HuH-7 (cell line): ENCODE measurements at regions not wholly inside any gene's neighbourhood (a gene's known extent, or its start where the extent isn't known, plus 50 kb on each side); places are given as distances from the start of the nearest gene placed in this dataset.
"Not testable (repeated sequence)": the region's sequence is repeated elsewhere in the genome, so short reads cannot be mapped to it uniquely, and the experiment has no call there.

Experiments
- DNase-seq: peaks from one replicate; pipeline ENCODE4 v3.0.0; 2011; ENCODE audit warnings: low spot score

- no peak for DNase-seq
These were observed 196.5 kb upstream of the SLC7A11 start for GRCh38 chr4:138438608-138439007.

GRCh38 chr4:138437263-138437851 is 195.2 kb upstream of the SLC7A11 start:
- DNase-seq = no peak

GRCh38 chr4:138435733-138436132 is 193.6 kb upstream of the SLC7A11 start:
- not testable (repeated sequence) for DNase-seq

- not testable (repeated sequence) for DNase-seq
These were observed 192.9 kb upstream of the SLC7A11 start for GRCh38 chr4:138435046-138435445.

- no peak for DNase-seq
These were observed 186.5 kb upstream of the SLC7A11 start for GRCh38 chr4:138428611-138429010.

GRCh38 chr4:138426786-138427185 is 184.6 kb upstream of the SLC7A11 start:
- DNase-seq = no peak

- DNase-seq = no peak
These were observed 178.3 kb upstream of the SLC7A11 start for GRCh38 chr4:138420471-138420870.

GRCh38 chr4:138414202-138414601 is 172.1 kb upstream of the SLC7A11 start:
- DNase-seq = no peak

- no peak for DNase-seq
These were observed 171.1 kb upstream of the SLC7A11 start for GRCh38 chr4:138413273-138413672.

- DNase-seq = no peak
These were observed 170.7 kb upstream of the SLC7A11 start for GRCh38 chr4:138412847-138413246.

GRCh38 chr4:138410266-138410665 is 168.1 kb upstream of the SLC7A11 start:
- DNase-seq = no peak

GRCh38 chr4:138409670-138410069 is 167.5 kb upstream of the SLC7A11 start:
- no peak for DNase-seq

GRCh38 chr4:138408758-138409157 is 166.6 kb upstream of the SLC7A11 start:
- no peak for DNase-seq

- DNase-seq = no peak
These were observed 165.2 kb upstream of the SLC7A11 start for GRCh38 chr4:138407329-138407728.

- no peak for DNase-seq
These were observed 164.7 kb upstream of the SLC7A11 start for GRCh38 chr4:138406876-138407275.

GRCh38 chr4:138405934-138406567 is 163.9 kb upstream of the SLC7A11 start:
- DNase-seq = no peak

- DNase-seq = no peak
These were observed 163.3 kb upstream of the SLC7A11 start for GRCh38 chr4:138405466-138405891.

GRCh38 chr4:138404801-138405200 is 162.7 kb upstream of the SLC7A11 start:
- DNase-seq = no peak

- no peak for DNase-seq
These were observed 162.1 kb upstream of the SLC7A11 start for GRCh38 chr4:138404251-138404650.

GRCh38 chr4:138401334-138401733 is 159.2 kb upstream of the SLC7A11 start:
- DNase-seq = no peak

GRCh38 chr4:138400543-138400942 is 158.4 kb upstream of the SLC7A11 start:
- DNase-seq = no peak

GRCh38 chr4:138400066-138400465 is 157.9 kb upstream of the SLC7A11 start:
- no peak for DNase-seq

GRCh38 chr4:138399081-138399480 is 156.9 kb upstream of the SLC7A11 start:
- DNase-seq = no peak

- DNase-seq = no peak
These were observed 156.2 kb upstream of the SLC7A11 start for GRCh38 chr4:138398322-138398721.
